Heart right ventricle (tissue), 16 donors: ENCODE measurements at regions not wholly inside any gene's neighbourhood (a gene's known extent, or its start where the extent isn't known, plus 50 kb on each side); places are given as distances from the start of the nearest gene placed in this dataset.
"Not testable (repeated sequence)": the region's sequence is repeated elsewhere in the genome, so short reads cannot be mapped to it uniquely, and the experiment has no call there.

ENCODE experiments used
- ATAC-seq, 8 donors: fragments of 200-7000 bp; cut with Tn5 transposase; one replicate each; pipeline ENCODE4 v1.9.1; 2020; ENCODE audit warnings: mild to moderate bottlenecking in 8 of 8, moderate library complexity in 8 of 8, moderate number of reproducible peaks in 1 of 8
- DNase-seq, 2 donors: peaks; one replicate each; pipeline ENCODE4 v3.0.0-alpha.2; 2020
- H3K27ac ChIP-seq, 10 donors: fragments of 200-600 bp; sonication (generic) in 2 of 10; one replicate each; pipeline versions ENCODE4 v1.5.0 to v1.8.0; 2020 to 2022; ENCODE audit warnings: mild to moderate bottlenecking in 3 of 10
- H3K27me3 ChIP-seq, 7 donors: fragments of 200-600 bp; one replicate each; pipeline ENCODE4 v1.8.0; 2021 to 2022; ENCODE audit warnings: mild to moderate bottlenecking in 2 of 7
- H3K36me3 ChIP-seq, 9 donors: fragments of 200-600 bp; sonication (generic) in 1 of 9; one replicate each; pipeline versions ENCODE4 v1.5.0 to v1.8.0; 2020 to 2022; ENCODE audit warnings: mild to moderate bottlenecking in 2 of 9
- H3K4me1 ChIP-seq, 9 donors: fragments of 200-600 bp; sonication (generic) in 1 of 9; one replicate each; pipeline versions ENCODE4 v1.5.0 to v1.8.0; 2020 to 2022; ENCODE audit warnings: mild to moderate bottlenecking in 4 of 9
- H3K4me3 ChIP-seq, 10 donors: fragments of 200-600 bp; sonication (generic) in 2 of 10; one replicate each; pipeline versions ENCODE4 v1.5.0 to v1.8.0; 2020 to 2022; ENCODE audit warnings: mild to moderate bottlenecking in 7 of 10, moderate library complexity in 2 of 10
- H3K9me3 ChIP-seq, 11 donors: fragments of 200-600 bp in 10 of 11; sonication (generic) in 2 of 11; one replicate each; pipeline versions ENCODE4 v1.5.0 to v1.8.0; 2013 to 2022; ENCODE audit warnings: mild to moderate bottlenecking in 2 of 11, control low read depth in 1 of 11, moderate library complexity in 1 of 11
- WGBS, 2 donors: extraction: QIAGEN DNeasy Blood & Tissue Kit; methylation state at CpG; one replicate each; pipeline ENCODE4 v1.1.7; 2013; ENCODE audit warnings: inconsistent platforms in 1 of 2; 5-methylcytosine and 5-hydroxymethylcytosine counted together
- intact Hi-C, 10 donors: fragments of 100-400 bp; cut with DNase I; formaldehyde crosslinking; loops; one replicate each; pipeline versions ENCODE4 v1.11.1 to v1.14.2; 2022
- TF ChIP-seq, protein P1 (sequence below), 9 donors: fragments of 200-600 bp; sonication (generic) in 2 of 9; IDR thresholded peaks; one replicate each; pipeline versions ENCODE4 v1.5.0 to v1.8.0; 2021 to 2022; ENCODE audit warnings: antibody characterized with exemption in 9 of 9, mild to moderate bottlenecking in 5 of 9, moderate library complexity in 1 of 9
- donor health status: Arrhythmogenic right ventricular cardiomyopathy.
- donor health status: ischemic (EF 13 %, LVEDD 7.1; RV severe dilation, severe dysfunction).
- donor health status: healthy with polysubstance abuse.
- donor health status: DM: no; HTN: yes; CAD: no.
- donor health status: DM: no; HTN: no; CAD: no.
- donor health status: ischemic (EF 25% LVEDD 6.9; RV normal size, moderate dysfunction).
- donor health status: ischemic (EF 25% LVEDD 5.7; RV mildly dilated, moderate dysfunction).
- donor health status: healthy.
- donor health status: DM: yes; HTN: yes; CAD: no.
- donor health status: Ischemic cardiomyopathy.
- donor health status: ischemic (EF 35%, LVEDD 5.7; RV mildly dilated, moderate dysfunction).
- donor health status: nonischemic (EF 11% LVEDD 7.7; RV severe dilation, severe dysfunction).
- donor health status: DM: yes; HTN: yes; CAD: no.
- donor health status: PGD.
- donor health status: ischemic (EF 29% LVEDD 5.4; RV normal size, mild dysfunction).
- donor health status: nonischemic (EF 23%, LVEDD 6.1; RV moderate dilation, normal function).

DNA sequence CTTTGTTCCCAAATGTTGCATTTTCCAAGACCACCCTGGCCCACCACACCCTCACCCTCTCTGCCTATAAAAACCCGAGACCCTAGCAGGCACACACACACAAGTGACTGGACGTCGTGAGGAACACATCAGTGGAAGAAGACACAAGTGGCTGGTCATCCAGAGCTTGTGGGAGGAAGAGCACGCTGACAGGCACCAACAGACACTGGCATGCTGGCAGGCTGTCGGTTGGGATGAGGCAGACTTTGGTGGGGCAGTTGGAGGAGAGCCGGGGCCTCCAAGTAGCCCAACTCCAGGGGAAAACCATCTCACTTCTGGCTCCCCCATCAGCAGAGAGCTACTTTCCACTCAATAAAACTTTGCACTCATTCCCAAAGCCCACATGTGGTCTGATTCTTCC is 225.5 kb upstream of the ZEB2 start:
- H3K27me3 ChIP-seq, result no peaks in the 10 kb centered on the region
- intact Hi-C loops, result no loop called here

DNA sequence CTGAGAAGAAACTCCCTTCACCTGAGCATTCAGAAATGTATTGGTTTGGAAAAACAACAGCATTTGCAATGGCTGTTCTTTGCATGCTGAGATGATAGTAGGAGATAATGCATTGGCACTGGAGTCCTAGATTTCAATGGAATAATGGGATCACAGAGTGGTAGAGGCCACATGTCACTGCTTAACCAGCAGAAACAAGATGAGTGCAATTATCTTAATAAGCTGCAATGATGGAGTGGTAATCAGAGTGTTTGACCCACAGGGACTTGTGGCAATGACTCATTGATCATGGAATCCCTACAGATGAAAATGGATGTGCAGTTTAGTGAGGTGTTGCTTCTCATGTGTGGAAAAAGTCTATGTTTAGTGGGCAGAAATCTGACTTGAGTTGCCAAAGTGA is 218.8 kb upstream of the ZEB2 start:
- Histone ChIP-seq H3K27ac (no peak overlapping the region), H3K9me3 (peaks cover 0 to 16% (median 6%) of the 10 kb centered on the region in 11 donors), H3K4me3 (no peak overlapping the region), H3K4me1 (no peaks in the 10 kb centered on the region), H3K27me3 (no peaks in the 10 kb centered on the region), H3K36me3 (no peaks in the 10 kb centered on the region)
- ATAC-seq (no peak), DNase-seq (no peak)
- intact Hi-C loops, result no loop called here
- TF ChIP-seq, protein P1, sequence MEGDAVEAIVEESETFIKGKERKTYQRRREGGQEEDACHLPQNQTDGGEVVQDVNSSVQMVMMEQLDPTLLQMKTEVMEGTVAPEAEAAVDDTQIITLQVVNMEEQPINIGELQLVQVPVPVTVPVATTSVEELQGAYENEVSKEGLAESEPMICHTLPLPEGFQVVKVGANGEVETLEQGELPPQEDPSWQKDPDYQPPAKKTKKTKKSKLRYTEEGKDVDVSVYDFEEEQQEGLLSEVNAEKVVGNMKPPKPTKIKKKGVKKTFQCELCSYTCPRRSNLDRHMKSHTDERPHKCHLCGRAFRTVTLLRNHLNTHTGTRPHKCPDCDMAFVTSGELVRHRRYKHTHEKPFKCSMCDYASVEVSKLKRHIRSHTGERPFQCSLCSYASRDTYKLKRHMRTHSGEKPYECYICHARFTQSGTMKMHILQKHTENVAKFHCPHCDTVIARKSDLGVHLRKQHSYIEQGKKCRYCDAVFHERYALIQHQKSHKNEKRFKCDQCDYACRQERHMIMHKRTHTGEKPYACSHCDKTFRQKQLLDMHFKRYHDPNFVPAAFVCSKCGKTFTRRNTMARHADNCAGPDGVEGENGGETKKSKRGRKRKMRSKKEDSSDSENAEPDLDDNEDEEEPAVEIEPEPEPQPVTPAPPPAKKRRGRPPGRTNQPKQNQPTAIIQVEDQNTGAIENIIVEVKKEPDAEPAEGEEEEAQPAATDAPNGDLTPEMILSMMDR (IDR thresholded peaks at IDR 0.05), result no peak

More for the DNA sequence above, 225.5 kb upstream of the ZEB2 start:
- TF ChIP-seq, protein P1 (IDR thresholded peaks at IDR 0.05), result no peak
- no peak for ATAC-seq
- Histone ChIP-seq H3K27ac (no peak overlapping the region), H3K4me1 (no peaks in the 10 kb centered on the region), H3K9me3 (peaks cover 0 to 47% (median 20%) of the 10 kb centered on the region in 11 donors), H3K36me3 (no peaks in the 10 kb centered on the region), H3K4me3 (no peak overlapping the region)
- no peak for DNase-seq
- WGBS, 2 donors, result 92% methylated on average over 6 of the region's 6 CpGs

DNA sequence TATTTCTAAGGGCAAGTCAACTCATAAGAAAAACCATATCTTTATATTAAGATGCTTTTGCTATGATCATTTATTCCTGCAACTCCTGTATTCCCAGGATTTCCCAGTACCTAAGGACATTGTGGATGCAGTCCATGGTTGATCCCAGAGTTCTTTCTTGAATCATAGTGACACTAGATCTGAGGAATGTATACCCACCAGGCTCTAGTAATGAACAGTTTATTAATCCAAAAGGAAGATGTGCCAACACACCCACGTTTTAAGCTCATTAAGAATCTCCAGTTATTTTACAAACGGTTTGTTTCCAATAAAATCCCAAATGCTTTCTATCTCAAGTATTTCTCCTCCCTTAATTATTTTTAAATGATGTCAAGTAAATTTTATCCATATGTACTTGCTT is 210.8 kb upstream of the ZEB2 start:
- TF ChIP-seq, protein P1 (IDR thresholded peaks at IDR 0.05), result no peak
- 45 to 48% methylated on average over 2 of the region's 2 CpGs for WGBS, 2 donors
- no peak for ATAC-seq

DNA sequence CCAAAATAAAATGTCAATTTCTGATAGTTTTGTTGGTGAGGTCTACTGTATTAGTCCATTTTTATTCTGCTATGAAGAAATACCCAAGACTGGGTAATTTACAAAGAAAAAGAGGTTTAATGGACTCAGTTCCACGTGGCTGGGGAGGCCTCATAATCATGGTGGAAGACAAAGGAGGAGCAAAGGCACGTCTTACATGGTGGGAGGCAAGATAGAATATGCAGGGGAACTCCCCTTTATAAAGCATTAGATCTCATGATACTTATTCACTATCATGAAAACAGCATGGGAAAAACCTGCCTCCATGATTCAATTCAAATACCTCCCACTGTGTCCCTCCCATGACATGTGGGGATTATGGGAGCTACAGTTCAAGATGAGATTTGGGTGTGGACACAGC is 204.5 kb upstream of the ZEB2 start:
- H3K4me3 ChIP-seq, DNase-seq, ATAC-seq, H3K4me1 ChIP-seq, intact Hi-C loops, H3K9me3 ChIP-seq, H3K27me3 ChIP-seq, H3K27ac ChIP-seq, H3K36me3 ChIP-seq: not testable (repeated sequence)
- WGBS, 2 donors, result 77 to 78% methylated on average over 2 of the region's 2 CpGs

More for the DNA sequence above, 210.8 kb upstream of the ZEB2 start:
- H3K4me1 ChIP-seq, result no peaks in the 10 kb centered on the region
- no peaks in the 10 kb centered on the region for H3K36me3 ChIP-seq
- H3K9me3 ChIP-seq, result peaks cover 0 to 12% (median 4%) of the 10 kb centered on the region in 11 donors
- no peak overlapping the region for H3K27ac ChIP-seq
- no peak for DNase-seq
- H3K4me3 ChIP-seq, result no peak overlapping the region
- intact Hi-C loops, result no loop called here
- no peaks in the 10 kb centered on the region for H3K27me3 ChIP-seq

DNA sequence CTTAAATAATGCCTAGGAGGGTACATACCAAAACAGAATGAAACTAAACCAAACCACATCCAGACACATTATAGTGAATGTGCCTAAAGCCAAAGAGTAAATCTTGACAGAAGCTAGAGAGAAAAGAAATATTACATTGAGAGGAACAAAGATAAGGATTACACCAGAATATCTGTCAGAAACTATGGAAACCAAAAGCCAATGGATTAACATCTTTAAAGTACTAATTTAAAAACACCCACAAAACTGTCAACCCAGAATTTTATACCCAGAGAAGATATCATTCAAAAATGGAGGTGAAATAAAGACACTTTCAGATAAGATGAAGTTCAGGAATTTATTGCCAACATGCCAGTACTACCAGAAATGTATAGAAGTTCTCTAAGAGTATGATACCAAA is 198.5 kb upstream of the ZEB2 start:
- Histone ChIP-seq H3K9me3 (peaks cover 0 to 26% (median 11%) of the 10 kb centered on the region in 11 donors), H3K4me3 (no peak overlapping the region), H3K4me1 (peaks cover 0 to 9% (median 5%) of the 10 kb centered on the region in 9 donors), H3K36me3 (no peaks in the 10 kb centered on the region), H3K27me3 (no peaks in the 10 kb centered on the region), H3K27ac (no peak overlapping the region)
- no peak for ATAC-seq
- TF ChIP-seq, protein P1 (IDR thresholded peaks at IDR 0.05), result no peak
- DNase-seq, result no peak
- intact Hi-C loops, result loop anchor here in 1 of 10 donors (10.0 kb wide), 1 partner anchor 194 kb away; the partner anchor contains the start of gene ZEB2
